Naive thymus-derived CD4-positive, alpha-beta T cell (primary cell): ENCODE measurements at regions not wholly inside any gene's neighbourhood (a gene's known extent, or its start where the extent isn't known, plus 50 kb on each side); places are given as distances from the start of the nearest gene placed in this dataset.

Experiments used
- ATAC-seq: fragments of 150-1000 bp; cut with Tn5 transposase; 2 replicates; pipeline ENCODE4 v1.10.0; 2021; ENCODE audit warnings: mild to moderate bottlenecking, moderate library complexity
- CTCF ChIA-PET: fragments of 350-600 bp; sonication (Branson Sonifier 250); formaldehyde crosslinking; loops from one replicate; lab custom pipeline; 2021; ENCODE audit warnings: antibody characterized with exemption; lab: Charles Lee
- POLR2A ChIA-PET: fragments of 350-600 bp; sonication (Branson Sonifier 250); formaldehyde crosslinking; loops from one replicate; lab custom pipeline; 2021; ENCODE audit warnings: antibody characterized with exemption, inconsistent platforms; lab: Charles Lee
- DNase-seq, 9 donors: peaks; one replicate each; pipeline versions ENCODE4 v3.0.0 to v3.0.0-alpha.2; 2020 to 2022; ENCODE audit warnings: mixed read lengths in 1 of 9
- H3K27ac ChIP-seq: one replicate; pipeline ENCODE4 v1.7.0; 2013; ENCODE audit warnings: mild to moderate bottlenecking, low read depth, low read length, moderate library complexity
- H3K27me3 ChIP-seq, 2 donors: one replicate each; pipeline ENCODE4 v1.7.0; 2013; ENCODE audit warnings: low read length in 2 of 2, mild to moderate bottlenecking in 2 of 2, moderate library complexity in 2 of 2; ENCODE audit not compliant: control insufficient read depth in 2 of 2, insufficient read depth in 2 of 2
- H3K36me3 ChIP-seq, 3 experiments: 1 replicate in 2 of 3; 2 replicates in 1 of 3; pipeline ENCODE4 v1.7.0; 2013; ENCODE audit warnings: low read length in 3 of 3, mild to moderate bottlenecking in 3 of 3, moderate library complexity in 1 of 3; ENCODE audit not compliant: insufficient read depth in 3 of 3, control insufficient read depth in 2 of 3
- H3K4me1 ChIP-seq, 2 donors: one replicate each; pipeline ENCODE4 v1.7.0; 2013; ENCODE audit warnings: low read length in 2 of 2, mild to moderate bottlenecking in 2 of 2, moderate library complexity in 1 of 2; ENCODE audit not compliant: control insufficient read depth in 2 of 2, insufficient read depth in 2 of 2
- H3K4me3 ChIP-seq: 2 replicates; pipeline ENCODE4 v1.7.0; 2013; ENCODE audit warnings: mild to moderate bottlenecking, low read length
- H3K9me3 ChIP-seq, 3 experiments: 1 replicate in 2 of 3; 2 replicates in 1 of 3; pipeline ENCODE4 v1.7.0; 2013; ENCODE audit warnings: low read length in 3 of 3; ENCODE audit not compliant: control insufficient read depth in 2 of 3
- H3K27ac Mint-ChIP-seq, 9 donors: one replicate each; pipeline ENCODE4 v1.8.0; 2020 to 2022; ENCODE audit warnings: mixed read lengths in 9 of 9, mild to moderate bottlenecking in 8 of 9, moderate library complexity in 5 of 9, inconsistent platforms in 2 of 9
- H3K27me3 Mint-ChIP-seq, 5 donors: one replicate each; pipeline ENCODE4 v1.8.0; 2021 to 2022; ENCODE audit warnings: mixed read lengths in 5 of 5, mild to moderate bottlenecking in 1 of 5
- H3K36me3 Mint-ChIP-seq, 5 donors: one replicate each; pipeline ENCODE4 v1.8.0; 2020 to 2022; ENCODE audit warnings: mixed read lengths in 5 of 5, mild to moderate bottlenecking in 3 of 5, inconsistent platforms in 1 of 5
- H3K4me1 Mint-ChIP-seq, 7 donors: one replicate each; pipeline ENCODE4 v1.8.0; 2020 to 2022; ENCODE audit warnings: mixed read lengths in 7 of 7, mild to moderate bottlenecking in 3 of 7, inconsistent platforms in 1 of 7
- H3K4me3 Mint-ChIP-seq, 10 donors: one replicate each; pipeline ENCODE4 v1.8.0; 2020 to 2022; ENCODE audit warnings: mild to moderate bottlenecking in 10 of 10, mixed read lengths in 10 of 10, moderate library complexity in 6 of 10, inconsistent platforms in 2 of 10
- H3K9me3 Mint-ChIP-seq, 11 donors: one replicate each; pipeline ENCODE4 v1.8.0; 2020 to 2022; ENCODE audit warnings: mixed read lengths in 11 of 11, mild to moderate bottlenecking in 4 of 11, inconsistent platforms in 1 of 11, moderate library complexity in 1 of 11
- intact Hi-C, 2 donors: fragments of 100-400 bp; cut with micrococcal nuclease; formaldehyde crosslinking; loops; one replicate each; pipeline ENCODE4 v1.15.1; 2023

GRCh38 chr20:48308232-48308781 lies 519.5 kb downstream of the PREX1 start:
- Histone ChIP-seq H3K36me3 (no peaks in the 10 kb centered on the region), H3K27ac (no peak overlapping the region), H3K27me3 (no peaks in the 10 kb centered on the region), H3K4me3 (no peak overlapping the region), H3K9me3 (no peaks in the 10 kb centered on the region), H3K4me1 (no peaks in the 10 kb centered on the region)
- intact Hi-C loops = no loop called here
- Mint-ChIP-seq H3K4me1 (no peaks in the 10 kb centered on the region), H3K9me3 (peaks cover 0 to 4% (median 0%) of the 10 kb centered on the region in 11 donors), H3K27ac (no peak overlapping the region), H3K4me3 (no peak overlapping the region), H3K36me3 (no peaks in the 10 kb centered on the region), H3K27me3 (peaks cover 0 to 20% (median 11%) of the 10 kb centered on the region in 5 donors)
- no peak for ATAC-seq
- ChIA-PET CTCF (no interaction called here), POLR2A (no interaction called here)
- DNase-seq = no peak

GRCh38 chr20:48307277-48307676 lies 520.5 kb downstream of the PREX1 start:
- CTCF ChIA-PET = no interaction called here

GRCh38 chr20:48302844-48303542 lies 517.7 kb upstream of the SULF2 start:
- ChIA-PET POLR2A (no interaction called here), CTCF (no interaction called here)
- Mint-ChIP-seq H3K36me3 (no peaks in the 10 kb centered on the region), H3K4me1 (no peaks in the 10 kb centered on the region), H3K4me3 (no peak overlapping the region), H3K9me3 (peaks cover 0 to 4% (median 0%) of the 10 kb centered on the region in 11 donors), H3K27ac (no peak overlapping the region), H3K27me3 (peaks cover 5 to 45% (median 19%) of the 10 kb centered on the region in 5 donors)
- intact Hi-C loops = no loop called here
- DNase-seq (no peak), ATAC-seq (no peak)
- H3K27me3 ChIP-seq = no peaks in the 10 kb centered on the region
- no peak overlapping the region for H3K4me3 ChIP-seq
- no peaks in the 10 kb centered on the region for H3K36me3 ChIP-seq
- no peaks in the 10 kb centered on the region for H3K9me3 ChIP-seq
- H3K27ac ChIP-seq = no peak overlapping the region
- no peaks in the 10 kb centered on the region for H3K4me1 ChIP-seq

More at GRCh38 chr20:48307277-48307676, 520.5 kb downstream of the PREX1 start:
- POLR2A ChIA-PET = no interaction called here
- no peak for ATAC-seq
- H3K27ac ChIP-seq = no peak overlapping the region
- no peak for DNase-seq
- intact Hi-C loops = no loop called here
- no peaks in the 10 kb centered on the region for H3K36me3 ChIP-seq
- no peaks in the 10 kb centered on the region for H3K9me3 ChIP-seq
- H3K9me3 Mint-ChIP-seq = peaks cover 0 to 4% (median 0%) of the 10 kb centered on the region in 11 donors
- H3K4me3 Mint-ChIP-seq = no peak overlapping the region
- no peaks in the 10 kb centered on the region for H3K27me3 ChIP-seq
- peaks cover 4 to 26% (median 15%) of the 10 kb centered on the region in 5 donors for H3K27me3 Mint-ChIP-seq
- H3K36me3 Mint-ChIP-seq = no peaks in the 10 kb centered on the region
- H3K4me3 ChIP-seq = no peak overlapping the region
- no peak overlapping the region for H3K27ac Mint-ChIP-seq
- H3K4me1 Mint-ChIP-seq = no peaks in the 10 kb centered on the region
- H3K4me1 ChIP-seq = no peaks in the 10 kb centered on the region

GRCh38 chr20:48302149-48302548 lies 516.9 kb upstream of the SULF2 start:
- no peaks in the 10 kb centered on the region for H3K9me3 ChIP-seq
- H3K27ac Mint-ChIP-seq = no peak overlapping the region
- H3K4me3 Mint-ChIP-seq = no peak overlapping the region
- no peak for ATAC-seq
- POLR2A ChIA-PET = no interaction called here
- DNase-seq = no peak
- no peak overlapping the region for H3K27ac ChIP-seq
- H3K4me1 ChIP-seq = no peaks in the 10 kb centered on the region
- CTCF ChIA-PET = no interaction called here
- no peaks in the 10 kb centered on the region for H3K36me3 ChIP-seq
- no peak overlapping the region for H3K4me3 ChIP-seq
- peaks cover 0 to 4% (median 0%) of the 10 kb centered on the region in 11 donors for H3K9me3 Mint-ChIP-seq
- H3K36me3 Mint-ChIP-seq = no peaks in the 10 kb centered on the region
- H3K27me3 Mint-ChIP-seq = peaks cover 5 to 45% (median 23%) of the 10 kb centered on the region in 5 donors
- H3K4me1 Mint-ChIP-seq = no peaks in the 10 kb centered on the region
- no peaks in the 10 kb centered on the region for H3K27me3 ChIP-seq
- intact Hi-C loops = no loop called here

GRCh38 chr20:48301189-48301588 lies 515.9 kb upstream of the SULF2 start:
- Mint-ChIP-seq H3K27ac (no peak overlapping the region), H3K27me3 (peaks cover 5 to 45% (median 32%) of the 10 kb centered on the region in 5 donors), H3K9me3 (peaks cover 0 to 4% (median 0%) of the 10 kb centered on the region in 11 donors), H3K4me1 (no peaks in the 10 kb centered on the region), H3K4me3 (no peak overlapping the region), H3K36me3 (no peaks in the 10 kb centered on the region)
- no peaks in the 10 kb centered on the region for H3K36me3 ChIP-seq
- H3K4me1 ChIP-seq = no peaks in the 10 kb centered on the region
- ChIA-PET POLR2A (no interaction called here), CTCF (no interaction called here)
- H3K27me3 ChIP-seq = no peaks in the 10 kb centered on the region
- H3K4me3 ChIP-seq = no peak overlapping the region
- H3K9me3 ChIP-seq = no peaks in the 10 kb centered on the region
- ATAC-seq (no peak), DNase-seq (no peak)
- intact Hi-C loops = no loop called here
- no peak overlapping the region for H3K27ac ChIP-seq

GRCh38 chr20:48300529-48300928 lies 515.2 kb upstream of the SULF2 start:
- Histone ChIP-seq H3K4me1 (no peaks in the 10 kb centered on the region), H3K27ac (no peak overlapping the region), H3K27me3 (no peaks in the 10 kb centered on the region), H3K9me3 (no peaks in the 10 kb centered on the region), H3K4me3 (no peak overlapping the region), H3K36me3 (no peaks in the 10 kb centered on the region)
- Mint-ChIP-seq H3K27ac (no peak overlapping the region), H3K27me3 (peaks cover 5 to 45% (median 32%) of the 10 kb centered on the region in 5 donors), H3K36me3 (no peaks in the 10 kb centered on the region), H3K4me3 (no peak overlapping the region), H3K4me1 (no peaks in the 10 kb centered on the region), H3K9me3 (peaks cover 0 to 4% (median 0%) of the 10 kb centered on the region in 11 donors)
- no peak for DNase-seq
- ChIA-PET POLR2A (no interaction called here), CTCF (no interaction called here)
- intact Hi-C loops = no loop called here
- no peak for ATAC-seq
